K562 (cell line): ENCODE measurements at regions not wholly inside any gene's neighbourhood (a gene's known extent, or its start where the extent isn't known, plus 50 kb on each side); places are given as distances from the start of the nearest gene placed in this dataset.

ENCODE experiments used
- ATAC-seq: fragments of 200-7000 bp; cut with Tn5 transposase; 3 replicates; pipeline ENCODE4 v1.9.1; 2020; ENCODE audit warnings: moderate library complexity
- BruUV-seq: library from RNA; stranded (reverse); fragments of 400-500 nt; replicated peaks from 2 replicates; lab custom pipeline; 2021; lab: Mats Ljungman, UMichigan
- CTCF ChIA-PET: fragments of 300-600 bp; formaldehyde crosslinking; extraction: SDS; loops from one replicate; lab custom pipeline; 2021; ENCODE audit warnings: low intra/inter-chr PET ratio; lab: Yijun Ruan, JAX
- POLR2A ChIA-PET: fragments of 300-600, 350-650 bp; sonication (Branson Sonifier 250); formaldehyde crosslinking; extraction: SDS; loops from one replicate; lab custom pipeline; 2021; ENCODE audit warnings: antibody characterized with exemption, inconsistent platforms; lab: Yijun Ruan, JAX
- DNase-seq, 4 experiments: peaks; one replicate each; pipeline versions ENCODE4 v3.0.0 to v3.0.0-alpha.2; 2011 to 2018; ENCODE audit warnings: low spot score in 3 of 4, mixed read lengths in 3 of 4; ENCODE audit errors: extremely low read depth in 1 of 4
- FAIRE-seq: peaks from 2 replicates; lab custom pipeline; 2011; peaks lifted over from hg19 to GRCh38; lab: Jason Lieb, UNC
- H2AFZ ChIP-seq: 2 replicates; pipeline ENCODE4 v1.6.0; 2011; ENCODE audit warnings: low read depth, low read length, control low read depth, inconsistent platforms
- H3K27ac ChIP-seq: fragments of 200-600 bp; 3 replicates; pipeline ENCODE4 v1.8.0; 2011; ENCODE audit warnings: low read depth, mild to moderate bottlenecking, control low read depth, inconsistent platforms, low read length, moderate library complexity, mixed read lengths; ENCODE audit errors: extremely low read depth
- H3K27me3 ChIP-seq, 2 experiments: fragments of 300-600 bp in 1 of 2; 2 replicates in 1 of 2; 3 replicates in 1 of 2; pipeline versions ENCODE4 v1.6.0 to v1.8.0; 2011; ENCODE audit warnings: inconsistent platforms in 2 of 2, low read length in 2 of 2, mild to moderate bottlenecking in 1 of 2, mixed read lengths in 1 of 2, moderate library complexity in 1 of 2; ENCODE audit not compliant: control insufficient read depth in 2 of 2, insufficient read depth in 2 of 2
- H3K36me3 ChIP-seq: fragments of 300-600 bp; 3 replicates; pipeline ENCODE4 v1.8.0; 2011; ENCODE audit warnings: mild to moderate bottlenecking, low read length, inconsistent platforms; ENCODE audit not compliant: control insufficient read depth, insufficient read depth
- H3K4me1 ChIP-seq, 2 experiments: fragments of 200-600 bp in 1 of 2; replicated peaks in 1 of 2; 2 replicates in 1 of 2; 3 replicates in 1 of 2; pipeline versions ENCODE4 v1.5.1 to v1.8.0; 2011; ENCODE audit warnings: inconsistent platforms in 2 of 2, low read length in 2 of 2, mild to moderate bottlenecking in 1 of 2, mixed read lengths in 1 of 2, moderate library complexity in 1 of 2; ENCODE audit not compliant: control insufficient read depth in 2 of 2, insufficient read depth in 2 of 2
- H3K4me2 ChIP-seq: 2 replicates; pipeline ENCODE4 v1.6.1; 2011; ENCODE audit warnings: low read length, control low read depth, inconsistent platforms, mixed read lengths; ENCODE audit not compliant: insufficient read depth
- H3K4me3 ChIP-seq: fragments of 200-600 bp; sonication (generic), shearing (Covaris generic); 2 replicates; pipeline ENCODE4 v1.5.1; 2016; ENCODE audit warnings: control low read depth, inconsistent platforms
- H3K79me2 ChIP-seq: fragments of 200-600 bp; 3 replicates; pipeline ENCODE4 v1.8.0; 2011; ENCODE audit warnings: low read length, inconsistent platforms; ENCODE audit not compliant: control insufficient read depth, insufficient read depth
- H3K9ac ChIP-seq, 2 experiments: 2 replicates each; pipeline versions ENCODE4 v1.6.0 to v1.6.1; 2011; ENCODE audit warnings: low read depth in 2 of 2, low read length in 2 of 2, control low read depth in 1 of 2, inconsistent platforms in 1 of 2, mild to moderate bottlenecking in 1 of 2, mixed read lengths in 1 of 2; ENCODE audit not compliant: insufficient read depth in 1 of 2
- H3K9me1 ChIP-seq: one replicate; pipeline ENCODE4 v1.6.0; 2011; ENCODE audit warnings: inconsistent platforms, mild to moderate bottlenecking, low read length, moderate library complexity; ENCODE audit not compliant: control insufficient read depth, insufficient read depth
- H3K9me3 ChIP-seq: replicated peaks from 2 replicates; pipeline ENCODE4 v1.5.1; 2011; ENCODE audit warnings: low read depth, low read length, inconsistent platforms; ENCODE audit not compliant: control insufficient read depth, insufficient read depth
- H4K20me1 ChIP-seq: replicated peaks from 2 replicates; pipeline ENCODE4 v1.6.1; 2011; ENCODE audit warnings: low read length, inconsistent platforms, mixed read lengths; ENCODE audit not compliant: control insufficient read depth, insufficient read depth
- BCL6 ChIP-seq: fragments of 250-450 bp; sonication (Bioruptor Pico); IDR thresholded peaks from 2 replicates; pipeline ENCODE4 v1.4.0; 2020
- DNMT1 ChIP-seq: fragments of 450-650 bp; IDR thresholded peaks from 2 replicates; pipeline ENCODE4 v1.6.1; 2016; ENCODE audit warnings: antibody characterized with exemption, mild to moderate bottlenecking
- FOXK2 ChIP-seq, 2 experiments: fragments of 450-650 bp; IDR thresholded peaks in 1 of 2; conservative IDR thresholded peaks in 1 of 2; 2 replicates each; pipeline ENCODE4 v1.6.1; 2016; ENCODE audit warnings: low read depth in 2 of 2, mild to moderate bottlenecking in 1 of 2
- HMG20A ChIP-seq: fragments of 450-650 bp; formaldehyde crosslinking; conservative IDR thresholded peaks from 2 replicates; pipeline ENCODE4 v1.4.0; 2020; ENCODE audit warnings: mild to moderate bottlenecking, mixed read lengths
- HOXB6 ChIP-seq: fragments of 250-450 bp; sonication (Bioruptor Pico); IDR thresholded peaks from 2 replicates; pipeline ENCODE4 v1.5.1; 2022; ENCODE audit warnings: mild to moderate bottlenecking, borderline replicate concordance
- IFI16 ChIP-seq: fragments of 250-450 bp; sonication (Bioruptor Pico); IDR thresholded peaks from 2 replicates; pipeline ENCODE4 v2.1.2; 2022; ENCODE audit warnings: mild to moderate bottlenecking, inconsistent platforms
- KDM5B ChIP-seq: fragments of 200-600 bp; sonication (generic); IDR thresholded peaks from 2 replicates; pipeline ENCODE4 v1.6.1; 2012; ENCODE audit warnings: low read depth, mild to moderate bottlenecking, moderate library complexity, low read length, control low read depth, inconsistent platforms; ENCODE audit not compliant: insufficient replicate concordance
- NRF1 ChIP-seq, 2 experiments: fragments of 450-650 bp; IDR thresholded peaks in 1 of 2; conservative IDR thresholded peaks in 1 of 2; 2 replicates each; pipeline ENCODE4 v1.6.1; 2014; ENCODE audit warnings: mild to moderate bottlenecking in 2 of 2
- RBM34 ChIP-seq: fragments of 200-400 bp; formaldehyde crosslinking; IDR thresholded peaks from 2 replicates; pipeline ENCODE4 v1.6.1; 2018; ENCODE audit warnings: low read length, borderline replicate concordance; ENCODE audit not compliant: insufficient read depth
- SIRT6 ChIP-seq: IDR thresholded peaks from one replicate; pipeline ENCODE4 v1.6.1; 2012; ENCODE audit warnings: low read depth, mild to moderate bottlenecking, control low read depth, inconsistent platforms, low read length, moderate library complexity
- SMARCC2 ChIP-seq: fragments of 450-650 bp; IDR thresholded peaks from 2 replicates; pipeline ENCODE4 v1.6.1; 2017; ENCODE audit warnings: antibody characterized with exemption, moderate library complexity, mild to moderate bottlenecking, low read depth
- SUPT5H ChIP-seq: fragments of 450-650 bp; IDR thresholded peaks from 2 replicates; pipeline ENCODE4 v1.6.1; 2016
- TCF7 ChIP-seq: sonication (generic); IDR thresholded peaks from 2 replicates; pipeline ENCODE4 v1.6.1; 2016; ENCODE audit warnings: antibody characterized with exemption, borderline replicate concordance
- THAP7 ChIP-seq: fragments of 250-450 bp; sonication (Bioruptor Pico); IDR thresholded peaks from 2 replicates; pipeline ENCODE4 v1.5.0; 2021
- ZC3H11A ChIP-seq: IDR thresholded peaks from 2 replicates; pipeline ENCODE4 v1.6.1; 2012; ENCODE audit warnings: low read depth, low read length, improper control_type of control experiment
- WGBS: fragments of 100-300 bp; shearing (Covaris generic); methylation state at CpG from one replicate; pipeline ENCODE4 v1.1.6; 2016; ENCODE audit warnings: low coverage, mixed read lengths; ENCODE audit not compliant: insufficient coverage; ENCODE audit errors: missing lambda C conversion rate; 5-methylcytosine and 5-hydroxymethylcytosine counted together
- in situ Hi-C: fragments of 300-500 bp; cut with MboI; formaldehyde crosslinking; loops from 4 replicates; pipeline ENCODE4 v1.15.0; 2018; ENCODE audit warnings: inconsistent platforms, mixed read lengths
- intact Hi-C: fragments of 100-400 bp; cut with micrococcal nuclease; formaldehyde crosslinking; loops from 2 replicates; pipeline ENCODE4 v1.14.2; 2022

DNA sequence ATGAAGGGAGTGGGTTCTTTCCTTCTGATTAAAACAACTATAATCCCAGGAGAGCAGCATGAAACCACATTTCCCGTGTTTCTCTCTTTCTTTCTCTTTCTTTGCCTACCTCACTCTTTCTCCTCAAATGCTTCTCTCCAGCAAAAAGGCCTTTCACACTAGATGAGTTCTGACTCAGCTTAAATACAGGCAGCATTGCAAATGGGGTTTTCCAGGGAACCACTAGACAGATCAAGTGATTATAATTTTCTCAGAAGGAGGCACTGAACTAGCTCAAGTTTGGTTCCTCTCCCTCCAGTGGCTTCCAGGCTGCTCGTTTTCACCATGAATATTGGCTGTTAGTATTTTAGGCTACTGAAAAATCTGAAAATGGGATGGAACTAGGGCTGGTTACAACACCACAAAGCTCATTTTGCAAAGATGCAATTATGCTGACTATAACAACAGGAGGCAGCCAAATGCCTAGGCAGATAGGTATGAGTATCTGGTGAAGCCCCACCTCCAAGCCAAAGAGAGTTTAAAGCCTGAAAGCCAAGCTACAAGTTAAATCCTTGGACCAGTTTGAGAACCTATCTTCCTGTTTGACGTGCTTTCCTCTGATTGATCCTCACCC lies 260.0 kb downstream of the MMUT start:
- H2AFZ ChIP-seq, result no peak overlapping the region
- H3K4me3 ChIP-seq, result no peak overlapping the region
- CTCF ChIA-PET, result no interaction called here
- FAIRE-seq (no peak), DNase-seq (no peak)
- no peaks in the 10 kb centered on the region for H3K9me3 ChIP-seq
- H3K4me2 ChIP-seq, result no peak overlapping the region
- intact Hi-C loops, result no loop called here
- no peaks in the 10 kb centered on the region for H3K9me1 ChIP-seq
- TF ChIP-seq SMARCC2 (no peak), IFI16 (CRISPR knock-in tag) (no peak), THAP7 (no peak), SIRT6 (no peak), HMG20A (no peak), RBM34 (no peak), SUPT5H (no peak), DNMT1 (no peak), HOXB6 (CRISPR knock-in tag) (no peak), ZC3H11A (no peak), BCL6 (CRISPR knock-in tag) (no peak), TCF7 (no peak), NRF1 (conservative IDR thresholded peaks at IDR 0.05 in 1 of 2, IDR thresholded peaks at IDR 0.05 in 1 of 2) (no peak), FOXK2 (conservative IDR thresholded peaks at IDR 0.05 in 1 of 2, IDR thresholded peaks at IDR 0.05 in 1 of 2; ENCODE audit: low read depth in 2 of 2) (no peak), KDM5B (no peak)
- TF ChIP-seq, all 486 proteins: peak for 0
- POLR2A ChIA-PET, result no interaction called here
- in situ Hi-C loops, result no loop called here
- Histone ChIP-seq H3K27ac (no peak overlapping the region), H3K27me3 (no peaks in the 10 kb centered on the region), H3K36me3 (no peaks in the 10 kb centered on the region), H4K20me1 (no peaks in the 10 kb centered on the region), H3K4me1 (no peaks in the 10 kb centered on the region), H3K9ac (no peak overlapping the region), H3K79me2 (no peaks in the 10 kb centered on the region)
- WGBS, result 0% methylated on average over 3 of the region's 3 CpGs
- BruUV-seq, result no TSS peak
- no peak for ATAC-seq
